Smooth muscle cell (in vitro differentiated cells): ENCODE measurements at regions not wholly inside any gene's neighbourhood (a gene's known extent, or its start where the extent isn't known, plus 50 kb on each side); places are given as distances from the start of the nearest gene placed in this dataset.

Source experiments
- DNase-seq: peaks from one replicate; lab custom pipeline; 2025; ENCODE audit not compliant: unreplicated experiment; lab: John Stamatoyannopoulos, UW
- H2AFZ ChIP-seq: fragments of 200-600 bp; sonication (generic); 2 replicates; pipeline ENCODE4 v1.6.0; 2016; ENCODE audit warnings: antibody characterized with exemption, low read depth, mild to moderate bottlenecking
- H3F3A ChIP-seq: fragments of 200-600 bp; sonication (generic); 2 replicates; pipeline ENCODE4 v1.6.0; 2017; ENCODE audit warnings: antibody characterized with exemption, low read depth
- H3K27ac ChIP-seq: fragments of 200-600 bp; sonication (generic); 2 replicates; pipeline ENCODE4 v1.5.1; 2016; ENCODE audit warnings: low read depth, mild to moderate bottlenecking
- H3K27me3 ChIP-seq: fragments of 200-600 bp; sonication (generic); 2 replicates; pipeline ENCODE4 v1.6.1; 2016; ENCODE audit warnings: low read depth, mild to moderate bottlenecking
- H3K36me3 ChIP-seq: fragments of 200-600 bp; sonication (generic); 2 replicates; pipeline ENCODE4 v1.5.1; 2016; ENCODE audit warnings: low read depth
- H3K4me1 ChIP-seq: fragments of 200-600 bp; sonication (generic); 2 replicates; pipeline ENCODE4 v1.5.1; 2016; ENCODE audit warnings: low read depth
- H3K4me2 ChIP-seq: fragments of 200-600 bp; sonication (generic); 2 replicates; pipeline ENCODE4 v1.6.0; 2016; ENCODE audit warnings: mild to moderate bottlenecking
- H3K4me3 ChIP-seq: fragments of 200-600 bp; sonication (generic); 2 replicates; pipeline ENCODE4 v1.5.1; 2016; ENCODE audit warnings: mild to moderate bottlenecking
- H3K79me2 ChIP-seq: fragments of 200-600 bp; sonication (generic); 2 replicates; pipeline ENCODE4 v1.6.0; 2016; ENCODE audit warnings: low read depth, mild to moderate bottlenecking
- H3K9ac ChIP-seq: fragments of 200-600 bp; sonication (generic); 2 replicates; pipeline ENCODE4 v1.6.0; 2016; ENCODE audit warnings: low read depth
- H3K9me3 ChIP-seq: fragments of 200-600 bp; sonication (generic); replicated peaks from 2 replicates; pipeline ENCODE4 v1.5.1; 2016; ENCODE audit warnings: low read depth
- H4K20me1 ChIP-seq: fragments of 200-600 bp; sonication (generic); 2 replicates; pipeline ENCODE4 v1.6.0; 2016; ENCODE audit warnings: low read depth
- CTCF ChIP-seq: fragments of 200-600 bp; sonication (generic); IDR thresholded peaks from 2 replicates; pipeline ENCODE4 v1.5.1; 2017; ENCODE audit warnings: borderline replicate concordance, mild to moderate bottlenecking, antibody characterized with exemption; ENCODE audit not compliant: insufficient read depth, poor library complexity, severe bottlenecking
- WGBS: methylation state at CpG from one replicate; pipeline ENCODE4 v1.1.7; 2016; ENCODE audit warnings: low lambda C conversion rate; 5-methylcytosine and 5-hydroxymethylcytosine counted together

- Histone ChIP-seq H3K27me3 (no peaks in the 10 kb centered on the region), H3F3A (no peaks in the 10 kb centered on the region), H3K4me2 (no peak overlapping the region), H3K4me1 (peaks cover 6% of the 10 kb centered on the region), H2AFZ (no peak overlapping the region), H3K4me3 (no peak overlapping the region), H4K20me1 (no peaks in the 10 kb centered on the region), H3K79me2 (no peaks in the 10 kb centered on the region), H3K9me3 (no peaks in the 10 kb centered on the region), H3K27ac (no peak overlapping the region), H3K9ac (no peak overlapping the region), H3K36me3 (no peaks in the 10 kb centered on the region)
- WGBS: 61% methylated on average over 3 of the region's 3 CpGs
- no peak for DNase-seq
- no peak for TF ChIP-seq CTCF
Measured at GRCh38 chr2:168338292-168338691, 90.9 kb upstream of the STK39 start.

GRCh38 chr2:168338803-168339437 lies 91.5 kb upstream of the STK39 start:
- TF ChIP-seq CTCF: no peak
- no peak overlapping the region for H3K27ac ChIP-seq
- H2AFZ ChIP-seq: no peak overlapping the region
- no peaks in the 10 kb centered on the region for H3F3A ChIP-seq
- no peak overlapping the region for H3K9ac ChIP-seq
- 76% methylated on average over 1 of the region's 1 CpG for WGBS
- no peak overlapping the region for H3K4me3 ChIP-seq
- H4K20me1 ChIP-seq: no peaks in the 10 kb centered on the region
- DNase-seq: no peak
- no peaks in the 10 kb centered on the region for H3K36me3 ChIP-seq
- peaks cover 6% of the 10 kb centered on the region for H3K4me1 ChIP-seq
- no peaks in the 10 kb centered on the region for H3K9me3 ChIP-seq
- H3K4me2 ChIP-seq: no peak overlapping the region
- H3K27me3 ChIP-seq: no peaks in the 10 kb centered on the region
- no peaks in the 10 kb centered on the region for H3K79me2 ChIP-seq

- no peak for TF ChIP-seq CTCF
- Histone ChIP-seq H3K36me3 (no peaks in the 10 kb centered on the region), H3K4me3 (no peak overlapping the region), H3F3A (no peaks in the 10 kb centered on the region), H2AFZ (no peak overlapping the region), H3K4me2 (no peak overlapping the region), H3K27ac (no peak overlapping the region), H3K79me2 (no peaks in the 10 kb centered on the region), H3K4me1 (peaks cover 6% of the 10 kb centered on the region), H4K20me1 (no peaks in the 10 kb centered on the region), H3K27me3 (no peaks in the 10 kb centered on the region), H3K9ac (no peak overlapping the region), H3K9me3 (no peaks in the 10 kb centered on the region)
- WGBS: 87% methylated on average over 5 of the region's 5 CpGs
- no peak for DNase-seq
Measured at GRCh38 chr2:168340931-168341330, 93.5 kb upstream of the STK39 start.

GRCh38 chr2:168343586-168343985 lies 96.2 kb upstream of the STK39 start:
- H3K4me3 ChIP-seq: no peak overlapping the region
- no peaks in the 10 kb centered on the region for H4K20me1 ChIP-seq
- H3K4me1 ChIP-seq: peaks cover 18% of the 10 kb centered on the region
- H3K27me3 ChIP-seq: no peaks in the 10 kb centered on the region
- no peak for TF ChIP-seq CTCF
- no peaks in the 10 kb centered on the region for H3F3A ChIP-seq
- no peaks in the 10 kb centered on the region for H3K79me2 ChIP-seq
- WGBS: 72% methylated on average over 5 of the region's 5 CpGs
- H3K36me3 ChIP-seq: no peaks in the 10 kb centered on the region
- H3K9me3 ChIP-seq: no peaks in the 10 kb centered on the region
- H2AFZ ChIP-seq: no peak overlapping the region
- no peak overlapping the region for H3K4me2 ChIP-seq
- H3K9ac ChIP-seq: no peak overlapping the region
- no peak for DNase-seq
- H3K27ac ChIP-seq: no peak overlapping the region
